ENCODE measurements at regions not wholly inside any gene's neighbourhood (a gene's known extent, or its start where the extent isn't known, plus 50 kb on each side); places are given as distances from the start of the nearest gene placed in this dataset.

DNA sequence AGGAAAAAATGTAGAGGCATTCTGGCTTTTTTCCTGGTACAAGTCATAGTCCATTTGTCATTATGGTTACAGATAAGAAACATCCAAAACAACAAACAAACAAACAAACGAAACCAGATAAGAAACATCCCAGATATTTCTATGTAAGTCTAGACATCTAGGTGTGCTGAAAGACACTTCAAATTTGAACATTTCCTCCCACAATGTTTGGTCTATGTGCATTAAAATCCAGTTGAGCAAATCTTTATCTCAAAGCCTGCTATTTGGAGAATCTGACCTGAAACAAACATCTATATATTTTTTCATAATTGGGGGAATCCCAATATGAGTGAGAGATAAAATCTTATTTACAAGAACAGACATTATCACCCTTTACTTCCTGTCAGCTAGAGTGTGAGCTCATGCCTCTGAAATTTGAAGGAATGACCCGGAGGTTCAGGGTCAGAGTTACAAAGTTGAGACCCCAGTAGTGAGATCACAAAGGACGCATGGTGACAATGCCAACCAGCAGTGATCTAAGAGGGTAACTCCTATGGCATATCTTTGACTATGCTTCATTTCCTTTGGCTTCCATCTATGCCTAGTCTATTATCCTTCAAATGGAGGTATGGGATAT is 182.9 kb upstream of the ATP1B1 start:
- H3K4me3 Mint-ChIP-seq = no peak overlapping the region
- Histone ChIP-seq H3K36me3 (ENCODE audit: control insufficient read depth, insufficient read depth, low read length) (no peaks in the 10 kb centered on the region), H3K27ac (ENCODE audit: insufficient read depth, low read length, poor library complexity, severe bottlenecking) (no peak overlapping the region), H3K9me3 (ENCODE audit: control insufficient read depth in 2 of 2, low read length in 2 of 2) (no peaks in the 10 kb centered on the region), H3K4me1 (ENCODE audit: control insufficient read depth, insufficient read depth, low read length, poor library complexity, severe bottlenecking) (no peaks in the 10 kb centered on the region), H3K27me3 (ENCODE audit: control insufficient read depth, insufficient read depth, low read length) (peaks cover 2% of the 10 kb centered on the region), H3K4me3 (ENCODE audit: low read depth, low read length) (no peak overlapping the region)
- no peaks in the 10 kb centered on the region for H3K36me3 Mint-ChIP-seq
- peaks cover 0 to 6% (median 1%) of the 10 kb centered on the region in 7 donors for H3K9me3 Mint-ChIP-seq
- ATAC-seq (ENCODE audit: low read depth in 2 of 2) (no peak), DNase-seq (no peak)
- no peak overlapping the region for H3K27ac Mint-ChIP-seq
- H3K4me1 Mint-ChIP-seq = peaks cover 0 to 6% (median 4%) of the 10 kb centered on the region in 4 donors
- H3K27me3 Mint-ChIP-seq = no peaks in the 10 kb centered on the region

DNA sequence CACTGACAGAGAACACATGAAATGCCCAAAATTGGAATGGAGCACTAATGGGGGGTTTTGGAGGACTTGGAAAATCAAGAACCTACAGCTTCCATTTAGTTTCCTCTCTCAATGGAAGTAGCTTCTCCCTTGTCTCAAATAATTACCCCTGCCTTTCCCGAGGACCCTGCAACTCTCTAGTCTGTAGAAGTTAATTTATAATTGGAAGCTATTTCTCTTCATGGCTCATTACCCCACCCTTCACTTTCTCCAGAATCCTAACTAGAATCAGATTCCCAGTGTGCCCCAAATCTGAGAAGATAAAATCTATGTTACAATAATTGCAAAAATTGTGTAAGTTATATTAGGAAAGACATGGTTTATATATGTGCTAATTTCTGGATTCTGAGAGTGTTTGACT is 181.5 kb upstream of the ATP1B1 start:
- Mint-ChIP-seq H3K27ac (no peak overlapping the region), H3K36me3 (no peaks in the 10 kb centered on the region), H3K4me1 (peaks cover 0 to 6% (median 4%) of the 10 kb centered on the region in 4 donors), H3K4me3 (no peak overlapping the region), H3K9me3 (peaks cover 0 to 6% (median 2%) of the 10 kb centered on the region in 7 donors), H3K27me3 (no peaks in the 10 kb centered on the region)
- no peaks in the 10 kb centered on the region for H3K36me3 ChIP-seq (ENCODE audit: control insufficient read depth, insufficient read depth, low read length)
- peaks cover 4% of the 10 kb centered on the region for H3K27me3 ChIP-seq (ENCODE audit: control insufficient read depth, insufficient read depth, low read length)
- no peak for ATAC-seq (ENCODE audit: low read depth in 2 of 2)
- H3K9me3 ChIP-seq (ENCODE audit: control insufficient read depth in 2 of 2, low read length in 2 of 2) = no peaks in the 10 kb centered on the region
- no peak overlapping the region for H3K27ac ChIP-seq (ENCODE audit: insufficient read depth, low read length, poor library complexity, severe bottlenecking)
- H3K4me3 ChIP-seq (ENCODE audit: low read depth, low read length) = no peak overlapping the region
- no peaks in the 10 kb centered on the region for H3K4me1 ChIP-seq (ENCODE audit: control insufficient read depth, insufficient read depth, low read length, poor library complexity, severe bottlenecking)
- no peak for DNase-seq

DNA sequence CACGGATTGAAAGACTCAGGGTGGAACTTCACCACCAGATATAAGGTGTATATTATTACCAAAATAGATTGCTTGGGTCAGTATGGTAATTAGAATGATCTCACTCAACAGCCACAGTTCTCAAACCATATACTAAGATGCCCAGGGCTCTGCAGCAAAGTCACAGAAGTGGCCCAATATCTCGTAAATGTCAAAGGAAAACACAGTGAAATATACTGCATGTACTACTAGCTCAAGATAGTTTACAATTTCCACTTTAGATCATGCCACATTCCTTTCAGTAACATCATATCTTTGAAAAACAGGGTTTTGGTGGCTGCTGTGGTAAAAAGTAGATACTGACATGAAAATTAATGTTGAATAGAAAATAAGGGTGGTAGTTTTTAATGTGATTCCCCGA is 180.3 kb upstream of the ATP1B1 start:
- no peak overlapping the region for H3K27ac ChIP-seq (ENCODE audit: insufficient read depth, low read length, poor library complexity, severe bottlenecking)
- Mint-ChIP-seq H3K4me1 (peaks cover 0 to 6% (median 4%) of the 10 kb centered on the region in 4 donors), H3K9me3 (peaks cover 0 to 6% (median 2%) of the 10 kb centered on the region in 7 donors), H3K27me3 (no peaks in the 10 kb centered on the region), H3K36me3 (no peaks in the 10 kb centered on the region), H3K27ac (no peak overlapping the region), H3K4me3 (no peak overlapping the region)
- H3K4me1 ChIP-seq (ENCODE audit: control insufficient read depth, insufficient read depth, low read length, poor library complexity, severe bottlenecking) = no peaks in the 10 kb centered on the region
- no peaks in the 10 kb centered on the region for H3K9me3 ChIP-seq (ENCODE audit: control insufficient read depth in 2 of 2, low read length in 2 of 2)
- peaks cover 4% of the 10 kb centered on the region for H3K27me3 ChIP-seq (ENCODE audit: control insufficient read depth, insufficient read depth, low read length)
- no peaks in the 10 kb centered on the region for H3K36me3 ChIP-seq (ENCODE audit: control insufficient read depth, insufficient read depth, low read length)
- ATAC-seq (ENCODE audit: low read depth in 2 of 2) (no peak), DNase-seq (no peak)
- H3K4me3 ChIP-seq (ENCODE audit: low read depth, low read length) = no peak overlapping the region

DNA sequence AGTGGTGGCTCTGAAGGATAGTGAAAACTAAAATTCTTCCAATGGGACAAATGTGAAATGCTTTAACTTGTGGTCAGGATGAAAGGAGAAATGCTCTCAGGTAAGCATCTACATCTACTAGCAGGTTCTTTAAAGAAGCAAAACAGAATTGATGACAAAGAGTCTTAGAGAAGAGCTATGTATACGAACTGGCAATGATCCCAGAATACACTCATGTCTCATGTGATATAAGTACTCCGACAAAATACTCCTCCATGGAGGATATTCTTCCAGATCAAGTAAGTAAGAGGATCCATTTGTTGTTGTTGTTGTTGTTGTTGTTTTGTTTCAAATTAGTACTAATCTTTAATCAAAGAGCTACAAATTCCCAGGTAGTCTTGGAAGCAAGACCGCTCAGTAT is 174.0 kb upstream of the ATP1B1 start:
- Histone ChIP-seq H3K4me3 (ENCODE audit: low read depth, low read length) (no peak overlapping the region), H3K9me3 (ENCODE audit: control insufficient read depth in 2 of 2, low read length in 2 of 2) (no peaks in the 10 kb centered on the region), H3K4me1 (ENCODE audit: control insufficient read depth, insufficient read depth, low read length, poor library complexity, severe bottlenecking) (no peaks in the 10 kb centered on the region), H3K36me3 (ENCODE audit: control insufficient read depth, insufficient read depth, low read length) (no peaks in the 10 kb centered on the region), H3K27ac (ENCODE audit: insufficient read depth, low read length, poor library complexity, severe bottlenecking) (no peak overlapping the region), H3K27me3 (ENCODE audit: control insufficient read depth, insufficient read depth, low read length) (peaks cover 4% of the 10 kb centered on the region)
- Mint-ChIP-seq H3K4me3 (no peak overlapping the region), H3K4me1 (no peaks in the 10 kb centered on the region), H3K27me3 (no peaks in the 10 kb centered on the region), H3K36me3 (no peaks in the 10 kb centered on the region), H3K27ac (no peak overlapping the region), H3K9me3 (peaks cover 0 to 7% (median 3%) of the 10 kb centered on the region in 7 donors)
- no peak for ATAC-seq (ENCODE audit: low read depth in 2 of 2)
- no peak for DNase-seq

DNA sequence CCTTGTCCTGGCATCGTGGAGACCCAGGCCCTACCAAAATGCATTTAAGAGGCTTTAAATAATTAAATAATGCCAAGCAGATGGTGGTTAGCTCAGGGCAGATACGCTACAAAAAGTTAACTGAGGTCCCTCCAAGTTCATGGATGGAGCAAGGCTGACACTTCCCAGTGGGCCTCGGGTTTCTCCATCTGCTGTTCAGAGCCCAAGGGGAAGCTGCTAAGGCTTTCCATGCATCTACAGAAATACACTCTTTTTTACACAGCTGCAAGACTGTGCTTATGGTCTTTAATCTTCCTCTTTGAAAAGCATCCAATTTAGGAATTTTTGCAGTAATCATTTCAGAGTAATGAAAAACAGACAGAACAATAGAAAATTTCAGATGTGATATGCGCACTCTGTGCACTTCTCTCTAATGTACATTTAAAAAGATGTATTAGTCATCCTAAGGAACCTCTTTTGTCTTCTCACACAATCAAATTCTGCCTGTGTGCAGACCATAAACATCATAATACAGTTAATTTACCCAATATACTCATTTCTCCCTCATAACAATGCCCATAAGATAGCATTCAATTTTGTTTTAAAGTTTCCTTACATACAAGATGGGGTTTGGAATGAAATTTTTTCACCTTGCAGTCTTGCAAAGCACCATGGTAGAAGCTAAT is 173.2 kb upstream of the ATP1B1 start:
- Histone ChIP-seq H3K36me3 (ENCODE audit: control insufficient read depth, insufficient read depth, low read length) (no peaks in the 10 kb centered on the region), H3K27me3 (ENCODE audit: control insufficient read depth, insufficient read depth, low read length) (peaks cover 2% of the 10 kb centered on the region), H3K9me3 (ENCODE audit: control insufficient read depth in 2 of 2, low read length in 2 of 2) (no peaks in the 10 kb centered on the region), H3K4me1 (ENCODE audit: control insufficient read depth, insufficient read depth, low read length, poor library complexity, severe bottlenecking) (no peaks in the 10 kb centered on the region), H3K4me3 (ENCODE audit: low read depth, low read length) (no peak overlapping the region), H3K27ac (ENCODE audit: insufficient read depth, low read length, poor library complexity, severe bottlenecking) (no peak overlapping the region)
- Mint-ChIP-seq H3K27ac (no peak overlapping the region), H3K4me3 (no peak overlapping the region), H3K9me3 (peaks cover 0 to 7% (median 3%) of the 10 kb centered on the region in 7 donors), H3K4me1 (no peaks in the 10 kb centered on the region), H3K36me3 (no peaks in the 10 kb centered on the region), H3K27me3 (no peaks in the 10 kb centered on the region)
- DNase-seq = no peak
- ATAC-seq (ENCODE audit: low read depth in 2 of 2) = no peak

DNA sequence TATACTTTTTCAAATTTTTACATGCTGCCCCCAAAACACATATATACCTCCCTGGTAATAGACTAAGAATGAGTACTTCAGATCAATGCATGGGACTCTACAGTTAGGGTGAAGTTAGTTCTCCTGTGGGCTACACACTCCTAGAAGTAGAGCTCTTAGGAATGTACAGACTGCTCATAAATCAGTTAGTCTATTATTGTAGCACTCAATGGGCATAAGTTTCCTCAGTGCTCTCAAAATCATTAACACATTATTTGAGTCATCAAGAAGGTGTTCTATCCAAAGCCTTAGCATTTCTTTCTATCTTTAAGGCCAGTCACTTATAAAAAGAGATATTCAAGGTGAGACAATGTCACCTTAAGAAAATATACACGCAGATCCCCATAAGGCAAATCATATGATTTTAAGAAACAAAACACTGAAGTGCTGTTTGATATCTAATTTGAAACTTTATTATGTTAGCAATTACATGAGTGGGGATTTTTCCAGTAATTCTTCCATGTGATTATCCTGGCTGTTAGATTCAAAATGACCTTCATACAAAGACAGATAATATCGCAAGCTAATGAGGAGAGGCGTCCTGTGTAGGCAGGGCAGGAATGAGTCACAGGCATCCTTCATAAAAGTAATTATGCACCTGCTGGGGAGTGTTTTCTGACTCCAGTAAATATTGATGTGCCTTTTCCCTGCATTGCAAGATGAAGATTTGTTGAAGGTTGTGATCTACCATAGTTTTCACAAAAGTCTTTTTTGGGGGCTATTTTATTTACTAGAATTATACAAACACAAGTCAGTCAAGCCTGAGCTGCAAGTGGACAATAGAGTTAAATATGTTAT is 167.2 kb upstream of the ATP1B1 start:
- H3K4me3 Mint-ChIP-seq = no peak overlapping the region
- H3K36me3 Mint-ChIP-seq = peaks cover 4% of the 10 kb centered on the region

DNA sequence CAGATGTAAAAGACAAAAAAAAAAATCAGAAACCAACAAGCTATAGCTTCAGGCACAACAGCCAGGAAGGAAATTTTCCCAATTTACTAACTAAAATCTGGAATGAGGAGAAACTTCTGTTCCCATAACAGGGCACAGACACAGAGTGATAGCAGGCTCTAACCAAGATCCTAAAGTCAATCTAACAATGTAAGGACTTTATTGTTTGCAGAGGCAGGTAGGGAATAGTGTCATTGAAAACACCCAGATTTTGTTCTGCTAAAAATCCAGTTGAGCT is 166.6 kb upstream of the ATP1B1 start:
- H3K4me1 Mint-ChIP-seq = no peaks in the 10 kb centered on the region
- H3K27ac Mint-ChIP-seq = no peak overlapping the region
- no peaks in the 10 kb centered on the region for H3K9me3 ChIP-seq (ENCODE audit: control insufficient read depth in 2 of 2, low read length in 2 of 2)
- DNase-seq (no peak), ATAC-seq (ENCODE audit: low read depth in 2 of 2) (no peak)
- peaks cover 16% of the 10 kb centered on the region for H3K27me3 Mint-ChIP-seq
- peaks cover 4% of the 10 kb centered on the region for H3K36me3 Mint-ChIP-seq
- H3K4me3 Mint-ChIP-seq = no peak overlapping the region
- H3K4me3 ChIP-seq (ENCODE audit: low read depth, low read length) = no peak overlapping the region
- peaks cover 5% of the 10 kb centered on the region for H3K27me3 ChIP-seq (ENCODE audit: control insufficient read depth, insufficient read depth, low read length)
- no peak overlapping the region for H3K27ac ChIP-seq (ENCODE audit: insufficient read depth, low read length, poor library complexity, severe bottlenecking)
- H3K36me3 ChIP-seq (ENCODE audit: control insufficient read depth, insufficient read depth, low read length) = no peaks in the 10 kb centered on the region
- no peaks in the 10 kb centered on the region for H3K4me1 ChIP-seq (ENCODE audit: control insufficient read depth, insufficient read depth, low read length, poor library complexity, severe bottlenecking)
- peaks cover 0 to 4% (median 0%) of the 10 kb centered on the region in 7 donors for H3K9me3 Mint-ChIP-seq

More for the DNA sequence above, 167.2 kb upstream of the ATP1B1 start:
- H3K27me3 Mint-ChIP-seq = peaks cover 13% of the 10 kb centered on the region
- ATAC-seq (ENCODE audit: low read depth in 2 of 2) = no peak
- Histone ChIP-seq H3K4me3 (ENCODE audit: low read depth, low read length) (no peak overlapping the region), H3K4me1 (ENCODE audit: control insufficient read depth, insufficient read depth, low read length, poor library complexity, severe bottlenecking) (no peaks in the 10 kb centered on the region), H3K27me3 (ENCODE audit: control insufficient read depth, insufficient read depth, low read length) (peaks cover 5% of the 10 kb centered on the region), H3K9me3 (ENCODE audit: control insufficient read depth in 2 of 2, low read length in 2 of 2) (no peaks in the 10 kb centered on the region), H3K27ac (ENCODE audit: insufficient read depth, low read length, poor library complexity, severe bottlenecking) (no peak overlapping the region), H3K36me3 (ENCODE audit: control insufficient read depth, insufficient read depth, low read length) (no peaks in the 10 kb centered on the region)
- no peak overlapping the region for H3K27ac Mint-ChIP-seq
- no peaks in the 10 kb centered on the region for H3K4me1 Mint-ChIP-seq
- DNase-seq = no peak
- H3K9me3 Mint-ChIP-seq = peaks cover 0 to 4% (median 0%) of the 10 kb centered on the region in 7 donors
